GM18498 (cell line): ENCODE measurements at regions not wholly inside any gene's neighbourhood (a gene's known extent, or its start where the extent isn't known, plus 50 kb on each side); places are given as distances from the start of the nearest gene placed in this dataset.
"Not testable (repeated sequence)": the region's sequence is repeated elsewhere in the genome, so short reads cannot be mapped to it uniquely, and the experiment has no call there.

Experiments used
- ATAC-seq: cut with Tn5 transposase; IDR thresholded peaks from one replicate; pipeline ENCODE4 v1.9.1; 2021; ENCODE audit warnings: mild to moderate bottlenecking, moderate library complexity; ENCODE audit not compliant: unreplicated experiment

- no peak for ATAC-seq
These were observed 1466.0 kb upstream of the C9orf72 start for GRCh38 chr9:29039258-29039657.

- ATAC-seq: no peak
These were observed 1469.8 kb upstream of the C9orf72 start for GRCh38 chr9:29043072-29043471.

- no peak for ATAC-seq
These were observed 1471.7 kb upstream of the C9orf72 start for GRCh38 chr9:29044959-29045358.

- ATAC-seq: no peak
These were observed 1486.8 kb upstream of the C9orf72 start for GRCh38 chr9:29060041-29060440.

GRCh38 chr9:29062446-29062845 lies 1489.2 kb upstream of the C9orf72 start:
- ATAC-seq: no peak

GRCh38 chr9:29063031-29063430 lies 1489.8 kb upstream of the C9orf72 start:
- no peak for ATAC-seq

- no peak for ATAC-seq
These were observed 1492.9 kb upstream of the C9orf72 start for GRCh38 chr9:29066141-29066640.

- ATAC-seq: no peak
These were observed 1495.2 kb upstream of the C9orf72 start for GRCh38 chr9:29068461-29068860.

- no peak for ATAC-seq
These were observed 1496.1 kb upstream of the C9orf72 start for GRCh38 chr9:29069376-29069775.

- ATAC-seq: no peak
These were observed 1504.9 kb upstream of the C9orf72 start for GRCh38 chr9:29078063-29078666.

- ATAC-seq: no peak
These were observed 1527.5 kb upstream of the C9orf72 start for GRCh38 chr9:29100762-29101161.

GRCh38 chr9:29104166-29104565 lies 1530.9 kb upstream of the C9orf72 start:
- not testable (repeated sequence) for ATAC-seq

GRCh38 chr9:29118555-29118954 lies 1545.3 kb upstream of the C9orf72 start:
- no peak for ATAC-seq

GRCh38 chr9:29126783-29127182 lies 1553.5 kb upstream of the C9orf72 start:
- ATAC-seq: no peak

GRCh38 chr9:29129763-29130162 lies 1556.5 kb upstream of the C9orf72 start:
- ATAC-seq: no peak

GRCh38 chr9:29144476-29144875 lies 1571.2 kb upstream of the C9orf72 start:
- ATAC-seq: no peak

GRCh38 chr9:29150606-29151005 lies 1577.3 kb upstream of the C9orf72 start:
- ATAC-seq: no peak

- no peak for ATAC-seq
These were observed 1587.6 kb upstream of the C9orf72 start for GRCh38 chr9:29160763-29161353.

GRCh38 chr9:29174136-29174535 lies 1600.9 kb upstream of the C9orf72 start:
- ATAC-seq: no peak

- no peak for ATAC-seq
These were observed 1603.0 kb upstream of the C9orf72 start for GRCh38 chr9:29176231-29176630.

- ATAC-seq: no peak
These were observed 1603.5 kb upstream of the C9orf72 start for GRCh38 chr9:29176786-29177185.

GRCh38 chr9:29183971-29184370 lies 1610.7 kb upstream of the C9orf72 start:
- ATAC-seq: no peak

- not testable (repeated sequence) for ATAC-seq
These were observed 1615.5 kb upstream of the C9orf72 start for GRCh38 chr9:29188771-29189170.
